Endothelial cell of umbilical vein (primary cell): ENCODE measurements at regions not wholly inside any gene's neighbourhood (a gene's known extent, or its start where the extent isn't known, plus 50 kb on each side); places are given as distances from the start of the nearest gene placed in this dataset.

ENCODE experiments used
- BruUV-seq: library from RNA; stranded (reverse); fragments of 400-500 nt; replicated peaks from 2 replicates; lab custom pipeline; 2021; lab: Mats Ljungman, UMichigan
- CTCF ChIA-PET: fragments of 300-600, 350-600 bp; sonication (Branson Sonifier 250); formaldehyde crosslinking; loops from one replicate; lab custom pipeline; 2021; ENCODE audit warnings: antibody characterized with exemption, inconsistent platforms; lab: Charles Lee
- POLR2A ChIA-PET: fragments of 300-600, 350-600 bp; sonication (Branson Sonifier 250); formaldehyde crosslinking; loops from one replicate; lab custom pipeline; 2021; ENCODE audit warnings: antibody characterized with exemption, inconsistent platforms; lab: Charles Lee
- DNase-seq: peaks from one replicate; pipeline ENCODE4 v3.0.0-alpha.2; 2011; ENCODE audit warnings: low read depth, low spot score
- FAIRE-seq: peaks from 2 replicates; lab custom pipeline; 2011; peaks lifted over from hg19 to GRCh38; lab: Jason Lieb, UNC
- H2AFZ ChIP-seq: 2 replicates; pipeline ENCODE4 v1.6.0; 2012; ENCODE audit warnings: low read depth, low read length, control low read depth, inconsistent platforms
- H3K27ac ChIP-seq: 2 replicates; pipeline ENCODE4 v1.5.1; 2011; ENCODE audit warnings: low read depth, mild to moderate bottlenecking, control low read depth, low read length, moderate library complexity; ENCODE audit not compliant: insufficient read depth
- H3K27me3 ChIP-seq, 2 experiments: 2 replicates each; pipeline versions ENCODE4 v1.6.0 to v1.6.1; 2011; ENCODE audit warnings: low read length in 2 of 2, mixed read lengths in 1 of 2; ENCODE audit not compliant: control insufficient read depth in 2 of 2, insufficient read depth in 2 of 2
- H3K36me3 ChIP-seq, 2 experiments: 2 replicates in 1 of 2; 3 replicates in 1 of 2; pipeline ENCODE4 v1.5.1; 2011; ENCODE audit warnings: low read length in 2 of 2, mild to moderate bottlenecking in 1 of 2, moderate library complexity in 1 of 2; ENCODE audit not compliant: control insufficient read depth in 2 of 2, insufficient read depth in 2 of 2; ENCODE audit errors: extremely low read depth in 1 of 2
- H3K4me1 ChIP-seq: 3 replicates; pipeline ENCODE4 v1.5.1; 2011; ENCODE audit warnings: mild to moderate bottlenecking, low read length; ENCODE audit not compliant: control insufficient read depth, insufficient read depth; ENCODE audit errors: extremely low read depth
- H3K4me2 ChIP-seq: 2 replicates; pipeline ENCODE4 v1.6.1; 2011; ENCODE audit warnings: low read length, control low read depth, mixed read lengths; ENCODE audit not compliant: insufficient read depth
- H3K4me3 ChIP-seq, 3 experiments: fragments of 200-600 bp in 1 of 3; sonication (generic), shearing (Covaris generic) in 1 of 3; replicated peaks in 1 of 3; 2 replicates each; pipeline ENCODE4 v1.5.1; 2011 to 2016; ENCODE audit warnings: control low read depth in 3 of 3, low read length in 3 of 3, mild to moderate bottlenecking in 2 of 3, inconsistent platforms in 1 of 3, low read depth in 1 of 3, moderate library complexity in 1 of 3; ENCODE audit not compliant: insufficient read depth in 1 of 3
- H3K79me2 ChIP-seq: 2 replicates; pipeline ENCODE4 v1.6.0; 2012; ENCODE audit warnings: low read length, inconsistent platforms; ENCODE audit not compliant: control insufficient read depth, insufficient read depth
- H3K9ac ChIP-seq: replicated peaks from 2 replicates; pipeline ENCODE3; 2011; ENCODE audit warnings: low read length, control low read depth; ENCODE audit not compliant: insufficient read depth; ENCODE audit errors: extremely low read depth
- H3K9me1 ChIP-seq: replicated peaks from 3 replicates; pipeline ENCODE4 v1.6.0; 2011; ENCODE audit warnings: mild to moderate bottlenecking, low read length; ENCODE audit not compliant: control insufficient read depth, insufficient read depth; ENCODE audit errors: extremely low read depth
- H3K9me3 ChIP-seq: replicated peaks from 2 replicates; pipeline ENCODE4 v1.5.1; 2012; ENCODE audit warnings: low read length, inconsistent platforms; ENCODE audit not compliant: control insufficient read depth, insufficient read depth
- H4K20me1 ChIP-seq: replicated peaks from 2 replicates; pipeline ENCODE3; 2011; ENCODE audit warnings: mild to moderate bottlenecking, low read length; ENCODE audit not compliant: control insufficient read depth, insufficient read depth; ENCODE audit errors: extremely low read depth
- EZH2 ChIP-seq: IDR thresholded peaks from 2 replicates; pipeline ENCODE4 v1.6.1; 2012; ENCODE audit warnings: borderline replicate concordance, low read depth, mild to moderate bottlenecking, moderate library complexity, low read length, inconsistent platforms; ENCODE audit not compliant: severe bottlenecking
- FOS ChIP-seq: IDR thresholded peaks from 2 replicates; pipeline ENCODE4 v1.6.1; 2011; ENCODE audit warnings: mild to moderate bottlenecking, low read length, moderate library complexity, borderline replicate concordance; ENCODE audit not compliant: insufficient read depth
- GATA2 ChIP-seq: IDR thresholded peaks from 2 replicates; pipeline ENCODE4 v1.7.0; 2011; ENCODE audit warnings: low read depth, mild to moderate bottlenecking, moderate library complexity, mixed read lengths, low read length; ENCODE audit not compliant: insufficient read length, insufficient read depth
- JUN ChIP-seq: IDR thresholded peaks from 2 replicates; pipeline ENCODE4 v1.6.1; 2011; ENCODE audit warnings: borderline replicate concordance, low read depth; ENCODE audit not compliant: insufficient read length, insufficient read depth
- MYC ChIP-seq: IDR thresholded peaks from one replicate; pipeline ENCODE4 v1.6.1; 2011; ENCODE audit warnings: mild to moderate bottlenecking, low read depth, low read length
- POLR2A ChIP-seq: IDR thresholded peaks from 2 replicates; pipeline ENCODE4 v1.6.1; 2012; ENCODE audit warnings: low read depth, mild to moderate bottlenecking, control low read depth, low read length
- POLR2AphosphoS5 ChIP-seq: IDR thresholded peaks from 2 replicates; pipeline ENCODE4 v1.6.1; 2012; ENCODE audit warnings: low read depth, mild to moderate bottlenecking, control low read depth, low read length, moderate library complexity; ENCODE audit not compliant: insufficient read depth
- dilution Hi-C: fragments of 300-500 bp; cut with MboI; formaldehyde crosslinking; loops from one replicate; pipeline ENCODE4 v1.15.0; 2019; ENCODE audit warnings: low sequenced_read_pairs; ENCODE audit not compliant: extremely low pct_ligation_motif_present
- intact Hi-C: fragments of 100-400 bp; cut with micrococcal nuclease; formaldehyde crosslinking; loops from one replicate; pipeline ENCODE4 v1.10.0; 2022
- TF ChIP-seq, protein P1 (sequence below): IDR thresholded peaks from 2 replicates; pipeline ENCODE4 v1.6.1; 2011; ENCODE audit not compliant: insufficient read depth, insufficient read length
- TF ChIP-seq, protein P2 (sequence below), 2 donors: IDR thresholded peaks; 1 replicate in 1 of 2; 2 replicates in 1 of 2; pipeline ENCODE4 v1.5.1; 2011; ENCODE audit warnings: low read length in 2 of 2, mild to moderate bottlenecking in 2 of 2, moderate library complexity in 2 of 2, control low read depth in 1 of 2, inconsistent platforms in 1 of 2, low read depth in 1 of 2; ENCODE audit not compliant: insufficient read depth in 1 of 2; ENCODE audit errors: extremely low read depth in 1 of 2

DNA sequence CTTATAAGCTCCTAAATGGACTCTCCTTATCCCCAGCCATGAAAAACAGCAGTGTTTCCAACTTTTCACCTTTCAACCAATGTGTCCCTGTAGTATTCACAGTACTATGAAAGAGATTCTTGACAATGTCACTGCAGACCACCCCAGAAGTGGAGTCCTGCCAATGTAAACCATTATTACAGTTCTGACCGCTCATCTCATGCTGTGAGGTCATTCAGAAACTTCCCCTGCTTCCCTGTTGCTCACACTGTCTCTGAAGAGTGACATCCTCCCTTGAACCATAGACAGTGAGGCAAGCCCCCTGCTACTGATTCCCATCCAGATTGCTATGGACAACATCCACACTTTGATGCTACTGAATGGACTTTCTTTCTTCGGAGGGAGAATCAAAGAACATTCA, 1523.7 kb upstream of the ACVR2A start:
- Histone ChIP-seq H3K4me1 (no peaks in the 10 kb centered on the region), H4K20me1 (no peaks in the 10 kb centered on the region), H3K9ac (no peak overlapping the region), H3K4me2 (no peak overlapping the region), H3K27me3 (no peaks in the 10 kb centered on the region), H3K4me3 (no peak overlapping the region), H3K27ac (no peak overlapping the region), H3K9me3 (no peaks in the 10 kb centered on the region), H3K9me1 (no peaks in the 10 kb centered on the region), H3K79me2 (no peaks in the 10 kb centered on the region), H3K36me3 (no peaks in the 10 kb centered on the region), H2AFZ (no peak overlapping the region)
- no TSS peak for BruUV-seq
- dilution Hi-C loops: no loop called here
- ChIA-PET CTCF (interaction anchor here (1.1 kb wide), 1 partner anchor 9 kb away, joined by 5 read pairs; no protein-coding TSS in a partner anchor), POLR2A (no interaction called here)
- no peak for FAIRE-seq
- intact Hi-C loops: no loop called here
- no peak for DNase-seq
- TF ChIP-seq, protein P1, sequence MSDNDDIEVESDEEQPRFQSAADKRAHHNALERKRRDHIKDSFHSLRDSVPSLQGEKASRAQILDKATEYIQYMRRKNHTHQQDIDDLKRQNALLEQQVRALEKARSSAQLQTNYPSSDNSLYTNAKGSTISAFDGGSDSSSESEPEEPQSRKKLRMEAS: no peak
- TF ChIP-seq POLR2AphosphoS5: no peak
- no peak for TF ChIP-seq FOS
- TF ChIP-seq GATA2: no peak
- no peak for TF ChIP-seq MYC
- TF ChIP-seq JUN: no peak
- TF ChIP-seq, protein P2, sequence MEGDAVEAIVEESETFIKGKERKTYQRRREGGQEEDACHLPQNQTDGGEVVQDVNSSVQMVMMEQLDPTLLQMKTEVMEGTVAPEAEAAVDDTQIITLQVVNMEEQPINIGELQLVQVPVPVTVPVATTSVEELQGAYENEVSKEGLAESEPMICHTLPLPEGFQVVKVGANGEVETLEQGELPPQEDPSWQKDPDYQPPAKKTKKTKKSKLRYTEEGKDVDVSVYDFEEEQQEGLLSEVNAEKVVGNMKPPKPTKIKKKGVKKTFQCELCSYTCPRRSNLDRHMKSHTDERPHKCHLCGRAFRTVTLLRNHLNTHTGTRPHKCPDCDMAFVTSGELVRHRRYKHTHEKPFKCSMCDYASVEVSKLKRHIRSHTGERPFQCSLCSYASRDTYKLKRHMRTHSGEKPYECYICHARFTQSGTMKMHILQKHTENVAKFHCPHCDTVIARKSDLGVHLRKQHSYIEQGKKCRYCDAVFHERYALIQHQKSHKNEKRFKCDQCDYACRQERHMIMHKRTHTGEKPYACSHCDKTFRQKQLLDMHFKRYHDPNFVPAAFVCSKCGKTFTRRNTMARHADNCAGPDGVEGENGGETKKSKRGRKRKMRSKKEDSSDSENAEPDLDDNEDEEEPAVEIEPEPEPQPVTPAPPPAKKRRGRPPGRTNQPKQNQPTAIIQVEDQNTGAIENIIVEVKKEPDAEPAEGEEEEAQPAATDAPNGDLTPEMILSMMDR (IDR thresholded peaks at IDR 0.05; ENCODE audit: extremely low read depth in 1 of 2, insufficient read depth in 1 of 2, low read depth in 1 of 2, low read length in 2 of 2): no peak
- TF ChIP-seq POLR2A: no peak
- TF ChIP-seq EZH2: no peak
